ENCODE measurements at regions not wholly inside any gene's neighbourhood (a gene's known extent, or its start where the extent isn't known, plus 50 kb on each side); places are given as distances from the start of the nearest gene placed in this dataset.

DNA sequence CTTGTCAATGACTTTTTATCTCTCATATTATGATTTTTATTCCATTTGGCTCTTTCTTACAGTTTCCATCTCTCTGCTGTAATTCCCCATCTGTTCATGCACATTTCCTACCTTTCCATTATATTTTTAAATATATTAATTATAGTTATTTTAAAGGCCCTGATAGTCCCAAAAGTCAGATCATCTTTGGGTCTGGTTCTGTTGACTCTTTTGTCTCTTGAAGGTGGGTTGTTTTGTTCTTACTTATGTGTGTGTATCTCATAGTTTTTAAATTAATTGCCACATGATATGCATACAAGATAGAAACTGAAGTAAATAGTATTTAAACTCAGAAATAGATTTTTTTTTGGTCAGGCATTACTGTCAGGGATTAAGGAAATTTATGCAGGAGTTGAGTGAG, 178.0 kb upstream of the AJAP1 start:
- TF ChIP-seq, protein P1, sequence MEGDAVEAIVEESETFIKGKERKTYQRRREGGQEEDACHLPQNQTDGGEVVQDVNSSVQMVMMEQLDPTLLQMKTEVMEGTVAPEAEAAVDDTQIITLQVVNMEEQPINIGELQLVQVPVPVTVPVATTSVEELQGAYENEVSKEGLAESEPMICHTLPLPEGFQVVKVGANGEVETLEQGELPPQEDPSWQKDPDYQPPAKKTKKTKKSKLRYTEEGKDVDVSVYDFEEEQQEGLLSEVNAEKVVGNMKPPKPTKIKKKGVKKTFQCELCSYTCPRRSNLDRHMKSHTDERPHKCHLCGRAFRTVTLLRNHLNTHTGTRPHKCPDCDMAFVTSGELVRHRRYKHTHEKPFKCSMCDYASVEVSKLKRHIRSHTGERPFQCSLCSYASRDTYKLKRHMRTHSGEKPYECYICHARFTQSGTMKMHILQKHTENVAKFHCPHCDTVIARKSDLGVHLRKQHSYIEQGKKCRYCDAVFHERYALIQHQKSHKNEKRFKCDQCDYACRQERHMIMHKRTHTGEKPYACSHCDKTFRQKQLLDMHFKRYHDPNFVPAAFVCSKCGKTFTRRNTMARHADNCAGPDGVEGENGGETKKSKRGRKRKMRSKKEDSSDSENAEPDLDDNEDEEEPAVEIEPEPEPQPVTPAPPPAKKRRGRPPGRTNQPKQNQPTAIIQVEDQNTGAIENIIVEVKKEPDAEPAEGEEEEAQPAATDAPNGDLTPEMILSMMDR (IDR thresholded peaks at IDR 0.05), result no peak
- TF ChIP-seq POLR2AphosphoS5 (IDR thresholded peaks at IDR 0.05; ENCODE audit: low read depth, low read length) (no peak), SIN3A (IDR thresholded peaks at IDR 0.05; ENCODE audit: borderline replicate concordance, insufficient read depth, low read depth, low read length) (no peak)
- TF ChIP-seq, protein P2, sequence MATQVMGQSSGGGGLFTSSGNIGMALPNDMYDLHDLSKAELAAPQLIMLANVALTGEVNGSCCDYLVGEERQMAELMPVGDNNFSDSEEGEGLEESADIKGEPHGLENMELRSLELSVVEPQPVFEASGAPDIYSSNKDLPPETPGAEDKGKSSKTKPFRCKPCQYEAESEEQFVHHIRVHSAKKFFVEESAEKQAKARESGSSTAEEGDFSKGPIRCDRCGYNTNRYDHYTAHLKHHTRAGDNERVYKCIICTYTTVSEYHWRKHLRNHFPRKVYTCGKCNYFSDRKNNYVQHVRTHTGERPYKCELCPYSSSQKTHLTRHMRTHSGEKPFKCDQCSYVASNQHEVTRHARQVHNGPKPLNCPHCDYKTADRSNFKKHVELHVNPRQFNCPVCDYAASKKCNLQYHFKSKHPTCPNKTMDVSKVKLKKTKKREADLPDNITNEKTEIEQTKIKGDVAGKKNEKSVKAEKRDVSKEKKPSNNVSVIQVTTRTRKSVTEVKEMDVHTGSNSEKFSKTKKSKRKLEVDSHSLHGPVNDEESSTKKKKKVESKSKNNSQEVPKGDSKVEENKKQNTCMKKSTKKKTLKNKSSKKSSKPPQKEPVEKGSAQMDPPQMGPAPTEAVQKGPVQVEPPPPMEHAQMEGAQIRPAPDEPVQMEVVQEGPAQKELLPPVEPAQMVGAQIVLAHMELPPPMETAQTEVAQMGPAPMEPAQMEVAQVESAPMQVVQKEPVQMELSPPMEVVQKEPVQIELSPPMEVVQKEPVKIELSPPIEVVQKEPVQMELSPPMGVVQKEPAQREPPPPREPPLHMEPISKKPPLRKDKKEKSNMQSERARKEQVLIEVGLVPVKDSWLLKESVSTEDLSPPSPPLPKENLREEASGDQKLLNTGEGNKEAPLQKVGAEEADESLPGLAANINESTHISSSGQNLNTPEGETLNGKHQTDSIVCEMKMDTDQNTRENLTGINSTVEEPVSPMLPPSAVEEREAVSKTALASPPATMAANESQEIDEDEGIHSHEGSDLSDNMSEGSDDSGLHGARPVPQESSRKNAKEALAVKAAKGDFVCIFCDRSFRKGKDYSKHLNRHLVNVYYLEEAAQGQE (IDR thresholded peaks at IDR 0.05; ENCODE audit: insufficient read depth in 1 of 2, low read depth in 2 of 2, low read length in 1 of 2), result no peak

All from Panc1 (cell line).